Stimulated activated CD8-positive, alpha-beta memory T cell treated with anti-CD3 and anti-CD28 coated beads, Interleukin-15, amount 100 ng/mL, for 48 hours (primary cell): ENCODE measurements at regions not wholly inside any gene's neighbourhood (a gene's known extent, or its start where the extent isn't known, plus 50 kb on each side); places are given as distances from the start of the nearest gene placed in this dataset.

Experiments
- DNase-seq, 2 donors: peaks; one replicate each; pipeline ENCODE4 v3.0.0-alpha.2; 2020; ENCODE audit warnings: low read depth in 2 of 2

DNA sequence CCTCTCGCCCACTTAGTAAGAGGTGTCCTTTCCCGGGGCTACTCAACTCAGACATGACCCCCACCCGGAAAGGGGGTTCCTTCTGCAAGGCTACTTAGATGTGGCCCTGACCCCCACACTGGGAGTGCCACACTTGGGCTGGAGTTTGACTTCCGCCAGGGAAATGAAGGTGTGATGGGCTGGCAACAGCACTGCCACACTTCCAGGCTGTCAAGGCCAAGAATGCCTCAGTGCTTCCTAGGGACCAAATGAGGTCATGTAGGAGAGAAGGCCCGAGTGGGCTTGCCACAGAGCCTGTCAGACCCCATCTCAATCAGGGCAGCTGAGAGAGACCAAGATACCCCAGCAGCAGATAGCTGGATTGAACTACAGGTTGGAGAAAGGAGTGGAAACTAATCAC lies 55.5 kb downstream of the DRD1 start:
- DNase-seq, result no peak

DNA sequence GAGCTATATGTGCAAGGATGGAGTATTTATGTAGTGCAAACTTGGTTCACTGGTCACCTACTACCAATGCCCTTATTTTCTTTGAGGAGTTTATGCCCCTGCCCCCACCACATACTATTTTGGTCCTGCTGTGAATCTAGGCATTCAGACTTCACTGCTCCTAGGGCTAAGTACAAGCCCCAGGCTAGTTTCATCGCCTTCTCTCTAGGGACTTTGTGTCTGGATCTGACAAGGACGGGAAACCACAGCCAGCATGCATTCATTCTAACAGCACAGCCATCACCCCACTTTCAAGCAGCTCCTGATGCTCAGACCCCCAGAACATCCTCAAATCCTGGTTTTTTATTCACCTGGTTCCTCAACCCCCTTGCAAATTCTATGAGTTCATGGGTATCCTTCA lies 56.8 kb downstream of the DRD1 start:
- DNase-seq, result no peak

DNA sequence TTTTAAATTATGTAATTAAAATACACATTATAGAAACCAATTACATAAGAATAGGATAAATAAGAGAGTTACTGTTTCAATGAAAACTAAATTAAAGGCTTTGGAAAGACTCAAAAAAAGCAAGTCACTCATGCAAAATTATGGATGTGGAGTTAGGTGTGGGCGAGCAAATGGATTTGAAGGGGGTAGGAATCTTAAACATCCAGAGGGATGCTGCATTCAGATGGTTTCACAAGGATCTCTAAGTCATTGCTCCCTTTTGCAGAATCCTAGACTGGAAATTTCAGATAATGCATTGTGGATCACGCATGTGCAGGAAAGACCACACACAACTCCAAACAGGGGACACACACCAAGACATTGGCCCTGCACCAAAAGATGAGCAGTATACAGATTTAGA lies 57.5 kb downstream of the DRD1 start:
- no peak for DNase-seq

DNA sequence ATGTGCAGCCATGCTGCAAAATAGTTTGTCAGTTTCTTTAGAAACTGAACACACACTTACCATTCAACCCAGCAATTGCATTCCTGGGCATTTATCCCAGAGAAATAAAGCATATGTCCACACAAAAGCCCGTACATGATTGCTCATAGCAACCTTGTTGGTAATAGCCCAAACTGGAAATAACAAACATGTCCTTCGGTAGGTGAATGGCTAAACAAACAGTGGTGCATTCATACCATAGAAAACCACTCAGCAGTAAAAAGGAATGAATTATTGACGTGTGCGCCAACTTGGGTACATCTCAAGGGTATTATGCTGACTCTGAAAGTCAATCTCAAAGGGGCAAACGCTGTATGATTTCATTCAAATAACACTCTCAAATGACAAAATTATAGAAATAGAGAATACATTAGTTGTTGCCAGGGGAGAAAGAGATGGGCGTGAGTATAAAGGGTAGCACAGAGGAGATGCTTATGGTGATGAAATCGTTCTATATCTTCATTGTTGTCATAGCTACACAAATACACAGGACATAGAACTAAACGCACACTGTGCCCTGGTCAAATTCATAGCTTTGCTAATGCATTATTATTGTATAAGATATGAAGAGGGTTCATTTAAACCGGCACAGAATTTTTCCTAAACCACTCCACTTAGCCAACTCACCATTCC lies 58.2 kb downstream of the DRD1 start:
- DNase-seq, result no peak

DNA sequence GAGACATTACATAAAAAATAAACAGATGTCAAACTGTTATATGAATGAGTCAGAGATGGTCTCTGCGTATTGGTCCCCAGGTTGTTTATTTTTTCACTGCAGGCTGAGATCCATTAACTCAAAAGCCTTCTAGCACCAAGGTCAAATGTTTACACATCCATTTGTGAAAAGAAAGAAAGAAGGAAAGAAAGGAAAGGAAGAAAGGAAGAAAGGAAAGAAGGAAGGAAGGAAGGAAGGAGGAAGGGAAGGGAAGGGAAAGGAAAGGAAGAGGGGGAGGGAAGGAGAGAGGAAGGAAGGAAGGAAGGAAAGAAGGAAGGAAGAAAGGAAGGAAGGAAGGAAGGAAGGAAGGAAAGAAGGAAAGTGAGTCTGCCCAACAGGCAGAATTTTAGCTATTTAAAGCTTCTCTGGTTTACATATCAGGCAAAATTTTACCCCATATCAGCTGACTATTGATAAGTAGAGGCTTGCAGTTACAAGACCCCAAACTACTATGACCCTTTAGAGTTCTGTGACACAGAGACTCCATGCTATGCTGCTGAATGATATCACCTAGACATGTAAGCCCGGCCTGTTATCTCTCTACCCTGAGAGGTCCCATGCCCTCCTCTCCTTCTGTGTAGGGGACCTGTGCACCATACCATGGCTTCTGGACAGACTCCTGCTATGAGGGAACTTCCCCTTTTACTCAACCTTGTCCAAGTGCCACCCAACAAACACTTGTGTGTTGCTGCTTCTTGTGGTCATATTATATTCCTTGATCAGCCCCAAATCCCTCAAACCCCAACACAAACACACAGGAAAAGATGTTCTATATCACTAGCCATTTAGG lies 59.0 kb downstream of the DRD1 start:
- no peak for DNase-seq

DNA sequence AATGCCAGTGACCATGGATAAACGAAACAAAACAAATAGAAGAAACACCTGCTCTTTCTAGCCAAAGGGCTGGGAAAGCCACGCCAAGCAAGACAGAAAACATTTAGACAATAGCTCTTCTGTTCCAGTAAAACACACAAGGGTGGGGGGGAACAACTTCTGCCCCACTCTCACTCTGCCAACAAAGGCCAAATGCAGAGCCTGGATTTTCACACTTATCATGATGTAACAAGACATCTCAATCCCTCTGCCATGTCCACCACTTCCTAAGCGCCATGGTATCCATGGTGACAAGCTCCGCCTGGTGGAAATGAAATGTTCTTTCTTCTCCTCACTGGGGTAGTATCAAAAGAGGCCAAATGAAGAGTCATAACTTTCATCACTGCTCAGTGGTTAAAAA lies 60.6 kb downstream of the DRD1 start:
- no peak for DNase-seq

DNA sequence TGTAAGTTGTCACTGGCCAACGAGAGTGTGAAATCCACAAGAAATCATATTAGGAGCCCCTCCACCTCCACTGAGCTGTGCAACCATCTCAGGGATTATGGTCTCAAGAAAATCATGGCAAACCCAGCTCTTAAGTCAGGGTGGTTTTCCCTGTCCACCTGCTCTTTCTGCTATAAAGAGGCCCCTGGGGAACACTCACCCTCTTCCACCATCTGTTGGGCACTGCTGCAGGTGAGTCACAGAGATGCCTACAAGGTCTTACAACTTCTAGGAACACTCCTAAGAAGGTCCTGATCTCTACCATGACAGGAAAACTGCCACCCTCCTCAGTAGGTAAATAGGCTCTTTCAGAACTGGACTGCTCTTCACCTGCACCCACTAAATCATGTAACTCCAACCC lies 61.8 kb downstream of the DRD1 start:
- DNase-seq, result no peak

DNA sequence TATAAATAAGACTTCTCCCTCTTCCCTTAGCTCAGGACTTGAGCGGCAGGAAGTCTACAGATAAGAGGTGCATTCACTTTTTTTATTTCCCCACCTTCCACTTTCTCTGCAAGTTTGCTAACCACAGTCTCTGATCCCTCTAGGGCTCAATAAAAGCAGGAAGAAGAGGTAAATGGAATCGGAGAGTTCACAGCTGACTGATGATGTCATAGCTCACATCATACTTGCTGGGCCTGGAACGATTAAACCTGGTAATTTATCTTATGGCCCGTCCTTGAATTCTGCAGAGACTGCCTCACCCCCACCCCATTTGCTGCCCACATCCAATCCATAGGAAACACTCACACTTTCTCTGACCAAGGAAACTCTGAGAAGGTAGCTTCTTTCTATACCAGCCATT lies 62.9 kb downstream of the DRD1 start:
- DNase-seq, result no peak

DNA sequence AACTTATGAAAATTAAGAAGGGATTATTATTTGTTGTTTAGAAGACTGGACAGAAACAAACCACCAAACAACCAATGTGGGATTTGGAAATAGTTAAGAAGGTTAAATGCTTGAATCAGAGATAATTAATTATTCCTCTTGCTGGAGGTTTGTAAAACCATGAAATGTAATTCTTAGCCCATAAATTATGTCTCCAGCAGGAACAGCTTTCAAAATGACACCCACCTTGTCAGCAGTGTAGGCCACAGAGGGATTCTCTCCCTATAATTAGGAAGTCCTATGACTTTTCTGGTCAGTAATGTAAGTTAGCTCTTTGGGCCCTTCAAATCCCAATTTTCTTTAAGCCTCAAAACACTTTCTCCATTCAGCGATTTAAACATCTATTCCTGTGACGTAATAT lies 63.3 kb downstream of the DRD1 start:
- no peak for DNase-seq

DNA sequence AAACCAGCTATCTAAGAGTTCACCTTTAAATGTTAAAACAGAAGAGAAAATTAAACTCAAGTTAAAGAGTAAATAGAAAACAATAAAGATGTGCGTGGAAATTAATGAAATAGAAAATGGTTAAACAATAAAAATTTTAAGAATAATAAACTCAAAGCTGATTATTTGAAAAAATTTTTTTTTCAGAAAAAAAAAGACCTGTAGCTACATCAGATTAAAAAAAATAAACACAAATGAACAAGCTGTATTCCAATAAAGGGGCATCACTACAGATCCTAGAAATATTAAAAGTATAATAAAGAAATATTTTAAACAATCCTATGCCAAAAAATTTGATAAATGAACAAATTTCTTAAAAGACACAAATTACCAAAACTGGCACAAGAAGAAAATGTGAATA lies 64.1 kb downstream of the DRD1 start:
- no peak for DNase-seq

DNA sequence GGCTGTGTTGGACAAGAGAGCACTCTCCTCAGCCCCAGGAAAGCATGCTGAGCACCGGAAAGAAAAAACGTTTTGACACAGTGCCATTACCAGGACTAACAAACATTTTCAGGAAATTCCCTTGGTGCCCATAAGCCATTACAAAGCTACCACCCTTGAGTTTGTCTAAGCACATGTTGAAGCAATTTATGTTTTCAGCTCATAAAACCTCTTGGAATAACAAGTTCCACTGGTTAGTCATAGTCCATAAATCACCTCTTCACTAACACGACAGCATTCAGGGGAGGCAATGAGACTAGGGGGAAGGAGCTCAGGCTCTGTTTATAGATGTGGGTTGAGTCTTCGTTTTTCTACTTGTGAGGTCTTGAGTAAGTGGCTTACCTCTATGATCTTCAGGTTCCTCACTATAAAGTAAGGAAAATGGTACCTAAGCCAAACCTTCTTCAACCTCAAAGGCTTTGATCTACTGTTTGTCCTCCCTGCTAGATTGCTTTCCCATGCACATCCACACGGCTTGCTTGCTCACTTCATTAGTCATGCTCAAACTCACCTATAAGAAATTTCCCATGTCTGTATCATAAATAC lies 65.4 kb downstream of the DRD1 start:
- DNase-seq, result no peak

DNA sequence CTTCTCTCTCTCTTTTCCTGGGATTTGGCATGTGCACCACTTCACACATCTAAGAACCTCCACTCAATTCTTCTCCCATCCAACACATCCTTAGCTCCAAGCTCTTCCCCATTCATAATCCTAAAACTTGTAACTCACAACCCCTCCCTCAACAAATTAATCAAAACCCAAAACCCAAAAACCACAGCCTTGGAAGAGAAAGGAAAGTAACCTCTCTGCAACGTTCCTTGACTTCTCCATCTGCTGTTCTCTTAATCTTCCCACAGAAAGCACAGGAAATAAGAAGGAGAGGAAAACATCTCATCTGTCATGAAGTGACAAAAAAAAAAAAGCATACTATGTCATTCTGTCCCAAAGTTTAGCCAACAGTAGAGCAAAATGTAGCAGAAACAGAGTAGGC lies 66.2 kb downstream of the DRD1 start:
- DNase-seq, result no peak

DNA sequence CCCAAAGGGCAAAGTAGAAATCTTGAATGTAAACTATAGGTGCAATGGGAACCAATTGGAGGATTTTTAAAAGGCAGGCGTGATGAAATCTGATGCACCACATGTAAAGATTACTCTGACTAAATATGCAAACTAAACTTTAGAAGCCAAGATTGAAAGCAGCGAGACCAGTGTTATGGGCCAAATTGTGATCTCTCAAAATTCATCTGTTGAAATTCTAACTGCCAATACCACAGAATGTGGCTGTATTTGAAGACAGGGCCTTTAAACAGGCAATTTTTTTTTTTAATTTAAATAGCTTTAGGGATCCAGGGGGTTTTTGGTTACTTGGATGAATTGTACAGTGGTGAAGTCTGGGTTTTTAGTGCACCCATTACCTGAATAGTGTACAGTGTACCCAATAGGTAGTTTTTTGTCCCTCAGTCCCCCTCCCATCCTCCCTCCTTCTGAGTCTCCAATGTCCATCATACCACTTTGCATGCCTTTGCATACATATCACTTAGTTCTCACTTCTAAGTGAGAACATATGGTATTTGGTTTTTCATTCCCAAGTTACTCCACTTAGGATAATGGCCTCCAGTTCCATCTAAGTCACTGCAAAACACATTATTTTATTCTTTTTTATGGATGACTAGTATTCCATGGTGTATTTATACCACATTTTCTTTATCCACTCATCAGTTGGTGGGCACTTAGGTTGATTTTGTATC lies 69.7 kb downstream of the DRD1 start:
- DNase-seq, result no peak

DNA sequence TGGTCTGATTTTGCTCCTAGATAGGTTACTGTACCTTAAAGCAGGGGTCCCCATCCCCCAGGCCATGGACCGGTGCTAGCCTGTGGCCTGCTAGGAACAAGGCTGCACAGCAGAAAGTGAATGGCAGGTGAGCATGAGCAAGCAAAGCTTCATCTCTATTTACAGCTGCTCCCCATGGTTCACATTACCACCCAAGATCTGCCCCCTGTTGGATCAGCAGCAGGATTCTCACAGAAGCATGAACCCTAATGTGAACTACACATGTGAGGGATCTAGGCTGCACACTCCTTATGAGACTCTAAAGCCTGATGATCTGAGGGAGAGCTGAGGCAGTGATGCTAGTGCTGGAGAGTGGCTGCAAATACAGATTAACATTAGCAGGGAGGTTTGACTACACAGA lies 78.1 kb downstream of the DRD1 start:
- DNase-seq, result no peak

DNA sequence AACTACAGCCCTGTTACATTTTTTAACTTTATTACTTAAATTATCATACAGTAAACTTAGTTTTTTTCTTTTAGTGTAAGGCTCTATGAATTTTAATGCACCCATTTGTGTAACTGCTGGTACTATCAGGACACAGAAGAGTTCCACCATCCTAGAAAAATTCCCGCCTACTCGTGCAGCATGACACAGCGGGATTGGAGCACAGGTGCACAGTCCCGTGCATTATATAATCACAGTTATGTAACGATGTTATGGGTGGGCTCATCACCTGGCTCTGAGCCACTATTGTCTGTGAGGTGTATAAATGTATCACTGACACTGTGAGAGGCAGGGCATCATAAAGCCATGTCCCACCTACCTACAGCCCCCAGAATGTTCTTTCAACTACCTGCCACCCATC lies 80.7 kb downstream of the DRD1 start:
- DNase-seq, result no peak

DNA sequence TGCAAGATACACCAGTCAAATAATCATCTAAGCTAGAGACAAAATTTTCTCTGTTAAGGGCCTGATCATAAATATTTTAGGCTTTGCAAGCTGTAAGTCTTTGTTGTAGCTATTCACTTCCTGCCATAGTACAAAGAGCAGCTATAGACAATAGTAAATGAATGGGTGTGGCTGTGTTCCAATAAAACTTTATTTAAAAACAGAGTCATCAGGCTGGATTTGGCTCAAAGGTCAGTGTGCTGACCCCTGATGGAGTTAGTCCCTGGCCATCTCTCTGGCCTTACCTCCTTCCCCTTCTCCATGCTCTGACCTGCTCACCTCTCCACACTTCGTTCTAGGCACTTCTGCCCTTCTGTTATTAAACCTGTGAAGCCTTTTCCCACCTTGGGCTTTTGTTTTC lies 86.0 kb downstream of the DRD1 start:
- no peak for DNase-seq

DNA sequence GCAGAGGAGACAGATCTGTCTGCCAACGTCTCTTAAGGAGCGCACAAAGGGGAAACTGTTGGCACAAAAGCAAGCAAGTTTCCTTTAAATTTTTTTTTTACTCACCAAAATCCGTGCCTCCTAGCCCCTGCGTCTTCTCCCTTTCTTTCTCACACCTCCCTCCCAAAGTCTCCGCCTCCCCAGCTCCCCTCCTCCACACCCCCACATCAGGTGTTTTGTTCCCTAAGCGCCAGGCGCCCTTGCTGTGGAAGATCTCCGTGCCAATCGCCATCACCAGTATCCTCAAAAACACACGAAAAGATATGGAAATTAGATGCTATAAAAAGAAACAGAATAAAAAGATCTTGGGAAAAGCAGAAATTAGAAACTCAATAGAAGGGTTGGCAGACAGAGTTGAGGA lies 87.6 kb downstream of the DRD1 start:
- no peak for DNase-seq

DNA sequence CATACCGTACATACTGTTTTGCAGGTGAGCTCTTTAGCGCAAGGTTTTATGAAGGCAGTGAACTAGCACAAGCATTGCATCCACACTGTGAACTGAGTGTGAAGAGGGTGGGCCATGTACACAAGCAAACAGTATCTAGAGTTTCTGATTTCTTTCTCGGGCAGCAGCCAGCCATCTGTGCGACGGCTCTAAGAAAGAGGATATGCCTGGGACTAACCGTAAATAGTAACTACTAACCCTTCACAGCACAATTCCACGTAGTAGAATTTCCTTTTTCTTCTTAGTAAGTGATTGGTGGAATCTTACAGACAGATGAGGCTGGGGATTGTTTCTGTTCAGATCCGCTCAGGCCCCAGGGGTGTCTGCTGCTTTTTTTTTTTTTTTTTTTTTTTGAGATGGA lies 89.0 kb downstream of the DRD1 start:
- DNase-seq, result no peak

DNA sequence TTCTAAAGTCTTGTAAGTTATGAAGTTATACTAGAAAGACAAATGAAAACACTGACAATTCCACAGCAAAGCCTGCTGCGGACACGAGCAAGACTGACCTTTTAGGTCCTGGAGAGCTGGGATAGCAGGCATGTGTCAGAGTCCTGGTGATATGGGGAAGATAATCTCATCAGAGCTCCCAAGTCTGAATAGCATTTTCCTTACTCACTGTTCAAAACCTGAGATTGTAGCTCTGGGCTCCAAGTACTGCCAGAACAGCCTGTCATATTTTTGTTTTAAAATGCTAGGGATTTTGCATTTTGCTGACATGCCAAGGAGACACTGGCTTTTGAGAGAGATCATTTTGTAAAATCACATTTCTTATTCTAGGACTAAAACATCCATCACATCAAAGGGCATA lies 90.1 kb downstream of the DRD1 start:
- no peak for DNase-seq

DNA sequence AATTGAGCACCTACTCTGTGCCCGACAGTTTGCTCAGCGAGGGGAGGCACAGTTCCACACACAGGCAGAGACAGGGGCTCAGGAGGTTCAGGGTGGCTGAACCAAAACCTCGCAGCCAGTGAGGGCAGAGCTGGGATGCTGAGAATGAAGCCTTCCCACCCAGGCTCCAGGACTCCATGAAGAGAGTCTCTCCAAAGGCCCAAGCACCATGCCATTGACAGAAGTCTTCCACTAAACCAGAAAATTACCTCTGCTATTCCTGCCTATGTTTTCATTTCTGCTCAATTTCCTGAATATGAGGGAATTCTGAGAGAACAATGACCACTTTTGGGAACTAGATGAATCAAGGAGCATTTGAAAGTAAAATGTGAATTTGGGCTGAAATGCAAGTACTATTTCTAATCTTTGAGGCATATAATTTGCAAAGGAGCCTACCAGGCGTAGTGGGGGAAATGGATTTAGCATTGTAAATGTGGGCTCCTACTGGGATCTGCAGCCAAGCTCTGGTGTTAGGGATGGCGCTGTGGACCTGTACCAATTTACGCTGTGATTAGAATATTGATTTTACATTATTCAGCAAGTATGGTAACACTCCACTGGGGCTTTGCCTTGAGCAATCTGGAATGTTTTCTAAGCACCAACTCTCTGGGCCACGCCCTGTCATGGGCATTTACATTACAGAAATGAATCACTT lies 91.9 kb downstream of the DRD1 start:
- DNase-seq, result no peak

DNA sequence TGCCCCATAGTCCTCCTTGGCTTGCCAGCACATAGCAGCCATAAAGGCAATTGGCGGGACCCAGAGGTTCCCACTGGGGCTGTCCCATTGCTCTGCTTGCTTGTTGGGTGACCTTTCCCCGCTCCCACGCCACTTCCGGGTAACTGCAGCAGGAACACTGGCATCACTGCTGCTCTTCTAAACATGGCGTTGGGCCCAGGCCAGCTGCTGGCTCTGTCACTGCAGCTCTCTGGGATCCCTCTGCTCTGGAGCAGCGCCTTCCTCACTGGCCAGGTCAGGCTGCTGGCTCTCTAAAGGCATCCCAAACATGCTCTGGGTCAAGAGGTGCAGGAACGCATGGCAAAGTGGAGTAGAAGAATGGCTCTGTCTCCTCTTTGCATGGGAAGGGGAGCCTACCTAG lies 92.9 kb downstream of the DRD1 start:
- DNase-seq, result no peak

DNA sequence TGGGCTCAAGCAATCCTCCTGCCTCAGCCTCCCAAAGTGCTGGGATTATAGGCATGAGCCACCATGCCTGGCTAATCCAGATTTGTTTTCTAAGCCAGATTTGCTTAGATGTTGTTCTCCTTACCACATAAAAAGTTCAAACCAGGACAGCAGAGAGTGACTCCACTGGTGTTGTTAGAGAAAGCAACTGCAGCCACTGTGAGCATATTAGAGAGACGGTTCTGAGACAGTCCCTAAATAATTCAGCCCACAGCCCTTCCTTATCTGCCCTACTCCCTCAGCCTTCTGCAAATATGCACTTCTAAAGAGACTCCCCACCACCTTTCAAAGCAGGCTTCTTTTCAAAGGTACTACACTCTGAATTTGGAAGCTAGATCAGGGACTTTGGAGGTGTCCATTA lies 96.1 kb downstream of the DRD1 start:
- no peak for DNase-seq
